ENCODE measurements at regions not wholly inside any gene's neighbourhood (a gene's known extent, or its start where the extent isn't known, plus 50 kb on each side); places are given as distances from the start of the nearest gene placed in this dataset.

DNA sequence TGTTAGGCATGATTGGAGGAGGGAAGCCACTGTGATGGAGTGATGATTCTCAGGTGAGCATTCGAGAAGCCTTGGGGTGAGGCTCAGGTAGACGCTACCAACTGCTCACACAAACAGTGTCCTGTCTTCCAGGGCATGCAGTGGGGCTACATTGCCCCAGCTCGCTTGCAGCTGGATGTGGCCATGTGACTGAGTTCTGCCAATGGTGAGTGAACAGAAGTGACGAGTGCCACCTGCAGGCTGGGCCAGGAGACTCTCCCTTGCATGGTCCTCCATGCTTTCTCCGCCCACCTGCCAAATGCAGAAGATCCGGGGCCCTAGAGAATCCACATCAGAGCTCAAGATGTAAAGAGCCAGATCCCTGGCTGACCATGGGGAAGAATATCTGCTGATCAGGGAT lies 195.9 kb downstream of the BCR start:
- ChIA-PET CTCF (interaction anchor here (0.6 to 5.3 kb wide), 7 partner anchors 10 to 558 kb away, joined by 3 to 33 read pairs (median 5); no protein-coding TSS in a partner anchor), POLR2A (no interaction called here)
- H3K4me3 ChIP-seq (ENCODE audit: low read depth, low read length): no peak overlapping the region
- H3K27ac ChIP-seq (ENCODE audit: extremely low read depth, low read depth, low read length): no peak overlapping the region
- H3K36me3 ChIP-seq (ENCODE audit: control insufficient read depth in 2 of 2, insufficient read depth in 1 of 2, low read length in 2 of 2): no peaks in the 10 kb centered on the region
- TF ChIP-seq ZNF302 (tag by site-specific recombination; IDR thresholded peaks at IDR 0.05; ENCODE audit: low read depth): no peak
- TF ChIP-seq, protein P1, sequence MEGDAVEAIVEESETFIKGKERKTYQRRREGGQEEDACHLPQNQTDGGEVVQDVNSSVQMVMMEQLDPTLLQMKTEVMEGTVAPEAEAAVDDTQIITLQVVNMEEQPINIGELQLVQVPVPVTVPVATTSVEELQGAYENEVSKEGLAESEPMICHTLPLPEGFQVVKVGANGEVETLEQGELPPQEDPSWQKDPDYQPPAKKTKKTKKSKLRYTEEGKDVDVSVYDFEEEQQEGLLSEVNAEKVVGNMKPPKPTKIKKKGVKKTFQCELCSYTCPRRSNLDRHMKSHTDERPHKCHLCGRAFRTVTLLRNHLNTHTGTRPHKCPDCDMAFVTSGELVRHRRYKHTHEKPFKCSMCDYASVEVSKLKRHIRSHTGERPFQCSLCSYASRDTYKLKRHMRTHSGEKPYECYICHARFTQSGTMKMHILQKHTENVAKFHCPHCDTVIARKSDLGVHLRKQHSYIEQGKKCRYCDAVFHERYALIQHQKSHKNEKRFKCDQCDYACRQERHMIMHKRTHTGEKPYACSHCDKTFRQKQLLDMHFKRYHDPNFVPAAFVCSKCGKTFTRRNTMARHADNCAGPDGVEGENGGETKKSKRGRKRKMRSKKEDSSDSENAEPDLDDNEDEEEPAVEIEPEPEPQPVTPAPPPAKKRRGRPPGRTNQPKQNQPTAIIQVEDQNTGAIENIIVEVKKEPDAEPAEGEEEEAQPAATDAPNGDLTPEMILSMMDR (tag by site-specific recombination; IDR thresholded peaks at IDR 0.05): no peak
- no peak for TF ChIP-seq ZNF596 (tag by site-specific recombination; IDR thresholded peaks at IDR 0.05)
- no peak for TF ChIP-seq ZSCAN16 (tag by site-specific recombination; IDR thresholded peaks at IDR 0.05)
- no peak for TF ChIP-seq ZNF549 (tag by site-specific recombination; IDR thresholded peaks at IDR 0.05)
- TF ChIP-seq ZNF324 (tag by site-specific recombination; IDR thresholded peaks at IDR 0.05): no peak
- no peak for TF ChIP-seq BCL11B (tag by site-specific recombination; IDR thresholded peaks at IDR 0.05; ENCODE audit: low read depth)
- no peaks in the 10 kb centered on the region for H3K4me1 ChIP-seq (ENCODE audit: control insufficient read depth, insufficient read depth, low read length)
- H3K9me3 ChIP-seq (ENCODE audit: control insufficient read depth, insufficient read depth, low read depth, low read length): no peaks in the 10 kb centered on the region

DNA sequence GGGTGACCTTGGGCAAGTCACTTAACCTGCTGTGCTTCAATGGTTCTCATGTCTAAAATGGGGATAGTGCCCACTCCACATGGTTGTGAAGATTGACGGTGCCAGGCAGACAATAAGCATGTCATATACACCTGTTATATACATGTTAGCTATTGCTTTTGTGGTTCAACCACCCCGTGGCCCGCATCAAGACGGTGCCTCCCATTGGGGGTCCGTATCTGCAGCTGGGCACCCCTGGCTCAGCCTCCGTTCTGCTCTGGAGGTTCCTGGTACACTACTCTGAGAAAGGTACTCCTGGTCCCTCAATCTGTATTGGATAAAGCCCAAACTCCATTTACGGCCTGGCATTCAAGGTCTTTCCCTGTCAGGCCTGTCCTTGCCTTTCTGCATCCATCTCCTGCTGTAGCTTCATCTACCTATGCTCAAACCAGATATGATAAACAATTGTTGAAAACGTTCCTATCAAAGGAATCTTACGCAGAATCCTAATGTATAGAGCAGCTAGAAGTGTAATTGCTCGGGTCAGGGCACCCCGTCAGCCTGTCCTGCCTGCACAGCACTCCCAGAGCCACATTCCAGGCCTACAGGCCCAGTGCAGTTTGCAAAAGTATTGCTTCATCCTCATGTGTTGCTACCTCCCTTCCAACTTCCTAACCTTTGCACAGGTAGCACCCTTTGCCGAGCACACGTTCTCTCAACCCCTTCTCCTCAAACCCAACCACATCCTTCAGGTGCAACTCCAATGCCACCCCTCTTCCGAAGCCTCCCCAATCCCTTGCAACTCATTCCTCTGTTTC lies 194.9 kb downstream of the BCR start:
- H3K9me3 ChIP-seq (ENCODE audit: control insufficient read depth, insufficient read depth, low read depth, low read length): no peaks in the 10 kb centered on the region
- H3K4me1 ChIP-seq (ENCODE audit: control insufficient read depth, insufficient read depth, low read length): no peaks in the 10 kb centered on the region
- CTCF ChIA-PET: interaction anchor here (0.5 to 5.3 kb wide), 7 partner anchors 11 to 203 kb away, joined by 3 to 33 read pairs (median 7); no protein-coding TSS in a partner anchor
- POLR2A ChIA-PET: no interaction called here
- H3K36me3 ChIP-seq (ENCODE audit: control insufficient read depth in 2 of 2, insufficient read depth in 1 of 2, low read length in 2 of 2): no peaks in the 10 kb centered on the region
- TF ChIP-seq ZNF776 (tag by site-specific recombination; IDR thresholded peaks at IDR 0.05; ENCODE audit: borderline replicate concordance): no peak
- no peak for TF ChIP-seq ZNF140 (tag by site-specific recombination; IDR thresholded peaks at IDR 0.05)
- no peak for TF ChIP-seq ZSCAN30 (tag by site-specific recombination; IDR thresholded peaks at IDR 0.05)
- no peak for TF ChIP-seq ZNF747 (tag by site-specific recombination; IDR thresholded peaks at IDR 0.05)
- TF ChIP-seq ZBTB20 (tag by site-specific recombination; IDR thresholded peaks at IDR 0.05): no peak
- no peak for TF ChIP-seq ZNF132 (tag by site-specific recombination; IDR thresholded peaks at IDR 0.05; ENCODE audit: borderline replicate concordance)
- no peak overlapping the region for H3K27ac ChIP-seq (ENCODE audit: extremely low read depth, low read depth, low read length)
- no peak overlapping the region for H3K4me3 ChIP-seq (ENCODE audit: low read depth, low read length)

DNA sequence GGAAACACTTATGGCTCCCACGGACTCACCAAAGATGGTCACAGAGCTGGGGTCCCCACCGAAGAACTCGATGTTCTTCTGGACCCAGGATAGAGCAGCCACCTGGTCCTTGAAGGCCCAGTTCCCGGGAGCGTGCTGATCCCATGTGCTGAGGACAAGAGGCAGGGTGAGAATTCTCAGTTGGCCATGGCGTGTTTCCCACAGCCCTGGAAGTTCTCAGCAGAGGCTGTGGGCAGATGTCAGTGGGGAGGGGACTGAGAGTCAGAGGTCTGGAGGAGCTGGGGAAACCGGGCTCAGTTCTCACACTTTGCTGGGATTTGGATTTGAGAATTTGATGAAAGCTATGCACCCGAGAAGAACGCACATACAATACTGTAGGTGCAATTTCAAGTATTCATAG lies 193.3 kb downstream of the BCR start:
- H3K9me3 ChIP-seq (ENCODE audit: control insufficient read depth, insufficient read depth, low read depth, low read length): no peaks in the 10 kb centered on the region
- POLR2A ChIA-PET: no interaction called here
- CTCF ChIA-PET: interaction anchor here (5.3 kb wide), 1 partner anchor 12 kb away, joined by 33 read pairs; no protein-coding TSS in a partner anchor

DNA sequence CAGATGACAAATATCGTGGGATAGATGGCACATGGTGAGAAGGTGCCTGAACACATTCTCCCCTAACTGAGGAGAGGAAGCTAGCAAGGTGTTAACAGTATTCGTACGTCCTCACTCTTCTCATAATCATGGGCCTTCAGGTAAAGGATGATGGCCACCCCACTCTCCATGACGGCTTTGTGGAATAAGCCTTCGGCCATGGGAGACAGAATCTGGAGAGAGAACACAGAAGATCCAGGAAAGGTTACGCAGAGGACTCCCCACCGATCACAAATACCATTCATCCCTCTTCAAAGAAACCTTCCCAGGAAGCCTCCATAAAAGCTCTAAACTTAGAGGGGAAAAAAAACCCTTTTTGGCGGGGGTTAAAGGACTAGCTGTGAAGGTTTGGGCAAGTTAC lies 189.9 kb downstream of the BCR start:
- H3K9me3 ChIP-seq (ENCODE audit: control insufficient read depth, insufficient read depth, low read depth, low read length): no peaks in the 10 kb centered on the region
- CTCF ChIA-PET: interaction anchor here (0.7 to 2.2 kb wide), 2 partner anchors 16 to 189 kb away, joined by 7 to 8 read pairs; no protein-coding TSS in a partner anchor
- POLR2A ChIA-PET: interaction anchor here (0.7 kb wide), 1 partner anchor 205 kb away, joined by 5 read pairs; no protein-coding TSS in a partner anchor
- no peaks in the 10 kb centered on the region for H3K36me3 ChIP-seq (ENCODE audit: control insufficient read depth in 2 of 2, insufficient read depth in 1 of 2, low read length in 2 of 2)
- H3K4me3 ChIP-seq (ENCODE audit: low read depth, low read length): no peak overlapping the region
- no peak overlapping the region for H3K27ac ChIP-seq (ENCODE audit: extremely low read depth, low read depth, low read length)
- H3K4me1 ChIP-seq (ENCODE audit: control insufficient read depth, insufficient read depth, low read length): no peaks in the 10 kb centered on the region
- TF ChIP-seq ZNF544 (tag by site-specific recombination; IDR thresholded peaks at IDR 0.05) (no peak), GLIS1 (tag by site-specific recombination; IDR thresholded peaks at IDR 0.05) (no peak), ZNF776 (tag by site-specific recombination; IDR thresholded peaks at IDR 0.05; ENCODE audit: borderline replicate concordance) (no peak), ZNF133 (tag by site-specific recombination; IDR thresholded peaks at IDR 0.05) (no peak), ZFP37 (tag by site-specific recombination; IDR thresholded peaks at IDR 0.05) (no peak), HOXC10 (CRISPR knock-in tag; IDR thresholded peaks at IDR 0.05) (no peak), ZNF837 (tag by site-specific recombination; IDR thresholded peaks at IDR 0.05) (no peak), KLF7 (tag by site-specific recombination; IDR thresholded peaks at IDR 0.05; ENCODE audit: borderline replicate concordance) (no peak), ZNF571 (tag by site-specific recombination; IDR thresholded peaks at IDR 0.05) (no peak)
- TF ChIP-seq, protein P2, sequence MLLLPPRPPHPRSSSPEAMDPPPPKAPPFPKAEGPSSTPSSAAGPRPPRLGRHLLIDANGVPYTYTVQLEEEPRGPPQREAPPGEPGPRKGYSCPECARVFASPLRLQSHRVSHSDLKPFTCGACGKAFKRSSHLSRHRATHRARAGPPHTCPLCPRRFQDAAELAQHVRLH (tag by site-specific recombination; IDR thresholded peaks at IDR 0.05): no peak
- TF ChIP-seq, protein P3, sequence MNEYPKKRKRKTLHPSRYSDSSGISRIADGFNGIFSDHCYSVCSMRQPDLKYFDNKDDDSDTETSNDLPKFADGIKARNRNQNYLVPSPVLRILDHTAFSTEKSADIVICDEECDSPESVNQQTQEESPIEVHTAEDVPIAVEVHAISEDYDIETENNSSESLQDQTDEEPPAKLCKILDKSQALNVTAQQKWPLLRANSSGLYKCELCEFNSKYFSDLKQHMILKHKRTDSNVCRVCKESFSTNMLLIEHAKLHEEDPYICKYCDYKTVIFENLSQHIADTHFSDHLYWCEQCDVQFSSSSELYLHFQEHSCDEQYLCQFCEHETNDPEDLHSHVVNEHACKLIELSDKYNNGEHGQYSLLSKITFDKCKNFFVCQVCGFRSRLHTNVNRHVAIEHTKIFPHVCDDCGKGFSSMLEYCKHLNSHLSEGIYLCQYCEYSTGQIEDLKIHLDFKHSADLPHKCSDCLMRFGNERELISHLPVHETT (tag by site-specific recombination; IDR thresholded peaks at IDR 0.05): no peak
- TF ChIP-seq, protein P4, sequence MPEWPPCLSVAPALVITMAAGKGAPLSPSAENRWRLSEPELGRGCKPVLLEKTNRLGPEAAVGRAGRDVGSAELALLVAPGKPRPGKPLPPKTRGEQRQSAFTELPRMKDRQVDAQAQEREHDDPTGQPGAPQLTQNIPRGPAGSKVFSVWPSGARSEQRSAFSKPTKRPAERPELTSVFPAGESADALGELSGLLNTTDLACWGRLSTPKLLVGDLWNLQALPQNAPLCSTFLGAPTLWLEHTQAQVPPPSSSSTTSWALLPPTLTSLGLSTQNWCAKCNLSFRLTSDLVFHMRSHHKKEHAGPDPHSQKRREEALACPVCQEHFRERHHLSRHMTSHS (tag by site-specific recombination; IDR thresholded peaks at IDR 0.05): no peak

More for the DNA sequence above, 193.3 kb downstream of the BCR start:
- no peaks in the 10 kb centered on the region for H3K4me1 ChIP-seq (ENCODE audit: control insufficient read depth, insufficient read depth, low read length)
- TF ChIP-seq ZNF132 (tag by site-specific recombination; IDR thresholded peaks at IDR 0.05; ENCODE audit: borderline replicate concordance): no peak
- no peaks in the 10 kb centered on the region for H3K36me3 ChIP-seq (ENCODE audit: control insufficient read depth in 2 of 2, insufficient read depth in 1 of 2, low read length in 2 of 2)
- no peak overlapping the region for H3K27ac ChIP-seq (ENCODE audit: extremely low read depth, low read depth, low read length)
- H3K4me3 ChIP-seq (ENCODE audit: low read depth, low read length): no peak overlapping the region

Measured in HEK293 (cell line).